SU-DHL-6 (cell line): ENCODE measurements at regions not wholly inside any gene's neighbourhood (a gene's known extent, or its start where the extent isn't known, plus 50 kb on each side); places are given as distances from the start of the nearest gene placed in this dataset.

Experiments used
- H2AFZ ChIP-seq: fragments of 200-600 bp; sonication (generic); 2 replicates; pipeline ENCODE4 v1.6.1; 2014; ENCODE audit warnings: low read depth, mild to moderate bottlenecking, moderate library complexity, mixed read lengths, antibody characterized with exemption, low read length; ENCODE audit not compliant: severe bottlenecking
- H3F3A ChIP-seq: fragments of 200-600 bp; shearing (Covaris generic); 2 replicates; pipeline ENCODE4 v1.6.0; 2016; ENCODE audit warnings: antibody characterized with exemption, mild to moderate bottlenecking; ENCODE audit not compliant: insufficient read depth
- H3K27ac ChIP-seq: fragments of 200-600 bp; sonication (generic); 2 replicates; pipeline ENCODE4 v1.5.1; 2016; ENCODE audit warnings: low read depth, mild to moderate bottlenecking, low read length, moderate library complexity, mixed read lengths
- H3K27me3 ChIP-seq: fragments of 200-600 bp; sonication (generic), shearing (Covaris generic); 2 replicates; pipeline ENCODE4 v1.6.0; 2014; ENCODE audit warnings: mild to moderate bottlenecking, low read length
- H3K36me3 ChIP-seq: fragments of 200-600 bp; sonication (generic); 2 replicates; pipeline ENCODE4 v1.6.1; 2014; ENCODE audit warnings: mild to moderate bottlenecking, low read length, mixed read lengths
- H3K4me2 ChIP-seq: fragments of 300-600, 200-600 bp; shearing (Covaris generic), sonication (generic); 2 replicates; pipeline ENCODE4 v1.6.0; 2014; ENCODE audit warnings: low read length, low read depth, mild to moderate bottlenecking; ENCODE audit not compliant: poor library complexity, severe bottlenecking
- H3K4me3 ChIP-seq: fragments of 200-600 bp; sonication (generic); 2 replicates; pipeline ENCODE4 v1.5.1; 2014; ENCODE audit warnings: antibody characterized with exemption, low read length, mild to moderate bottlenecking, mixed read lengths; ENCODE audit not compliant: insufficient read depth, poor library complexity, severe bottlenecking
- H3K79me2 ChIP-seq: fragments of 200-600 bp; sonication (generic); 2 replicates; pipeline ENCODE4 v1.6.1; 2014; ENCODE audit warnings: mild to moderate bottlenecking, low read length, moderate library complexity; ENCODE audit not compliant: insufficient read depth
- H3K9ac ChIP-seq: fragments of 200-600 bp; sonication (generic); 2 replicates; pipeline ENCODE4 v1.7.0; 2014; ENCODE audit warnings: mild to moderate bottlenecking, low read length
- H3K9me2 ChIP-seq: fragments of 200-600 bp; sonication (generic); replicated peaks from 2 replicates; pipeline ENCODE4 v1.6.1; 2014; ENCODE audit warnings: low read length; ENCODE audit not compliant: insufficient read depth
- H3K9me3 ChIP-seq: fragments of 200-600 bp; sonication (generic); 2 replicates; pipeline ENCODE4 v1.6.1; 2014; ENCODE audit warnings: low read length, mixed read lengths; ENCODE audit not compliant: insufficient read depth
- H4K20me1 ChIP-seq: fragments of 200-600 bp; sonication (generic); 2 replicates; pipeline ENCODE4 v1.6.1; 2014; ENCODE audit warnings: low read depth, mild to moderate bottlenecking, antibody characterized with exemption, low read length, moderate library complexity, mixed read lengths
- EZH2phosphoT487 ChIP-seq: fragments of 200-600 bp; sonication (generic), shearing (Covaris generic); conservative IDR thresholded peaks from 2 replicates; pipeline ENCODE4 v1.6.1; 2018; ENCODE audit warnings: mild to moderate bottlenecking, antibody characterized with exemption, low read length, moderate library complexity, mixed read lengths
- TF ChIP-seq, protein P1 (sequence below): fragments of 200-600 bp; sonication (generic); IDR thresholded peaks from one replicate; pipeline ENCODE4 v1.5.1; 2017; ENCODE audit warnings: antibody characterized with exemption, mild to moderate bottlenecking, low read length, moderate library complexity; ENCODE audit not compliant: insufficient read depth, poor library complexity, severe bottlenecking

DNA sequence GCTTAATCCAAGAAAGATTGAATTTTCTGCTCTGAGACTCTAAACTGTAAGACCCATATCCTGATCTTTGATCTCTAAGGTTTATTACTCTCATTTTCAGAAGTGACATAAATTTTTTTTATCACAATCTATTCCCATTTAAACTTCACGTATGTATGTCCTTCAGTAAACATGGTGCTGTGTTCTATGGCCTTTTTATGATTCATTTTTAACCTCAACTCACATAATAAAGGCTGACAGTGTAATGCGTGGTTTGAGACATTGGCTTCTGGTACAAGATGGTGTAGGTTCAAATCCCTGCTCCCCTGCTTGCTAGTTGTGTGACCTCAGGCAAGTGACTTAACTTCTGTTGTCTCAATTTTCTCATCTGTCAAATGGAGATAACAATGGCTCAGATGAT, 306.0 kb upstream of the AADAT start:
- no peaks in the 10 kb centered on the region for H4K20me1 ChIP-seq
- no peak overlapping the region for H2AFZ ChIP-seq
- H3K9me2 ChIP-seq: no peaks in the 10 kb centered on the region
- no peak overlapping the region for H3K9ac ChIP-seq
- H3K9me3 ChIP-seq: no peaks in the 10 kb centered on the region
- TF ChIP-seq, protein P1, sequence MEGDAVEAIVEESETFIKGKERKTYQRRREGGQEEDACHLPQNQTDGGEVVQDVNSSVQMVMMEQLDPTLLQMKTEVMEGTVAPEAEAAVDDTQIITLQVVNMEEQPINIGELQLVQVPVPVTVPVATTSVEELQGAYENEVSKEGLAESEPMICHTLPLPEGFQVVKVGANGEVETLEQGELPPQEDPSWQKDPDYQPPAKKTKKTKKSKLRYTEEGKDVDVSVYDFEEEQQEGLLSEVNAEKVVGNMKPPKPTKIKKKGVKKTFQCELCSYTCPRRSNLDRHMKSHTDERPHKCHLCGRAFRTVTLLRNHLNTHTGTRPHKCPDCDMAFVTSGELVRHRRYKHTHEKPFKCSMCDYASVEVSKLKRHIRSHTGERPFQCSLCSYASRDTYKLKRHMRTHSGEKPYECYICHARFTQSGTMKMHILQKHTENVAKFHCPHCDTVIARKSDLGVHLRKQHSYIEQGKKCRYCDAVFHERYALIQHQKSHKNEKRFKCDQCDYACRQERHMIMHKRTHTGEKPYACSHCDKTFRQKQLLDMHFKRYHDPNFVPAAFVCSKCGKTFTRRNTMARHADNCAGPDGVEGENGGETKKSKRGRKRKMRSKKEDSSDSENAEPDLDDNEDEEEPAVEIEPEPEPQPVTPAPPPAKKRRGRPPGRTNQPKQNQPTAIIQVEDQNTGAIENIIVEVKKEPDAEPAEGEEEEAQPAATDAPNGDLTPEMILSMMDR: no peak
- TF ChIP-seq EZH2phosphoT487: no peak
- no peaks in the 10 kb centered on the region for H3K36me3 ChIP-seq
- no peaks in the 10 kb centered on the region for H3K27me3 ChIP-seq
- H3K4me2 ChIP-seq: no peak overlapping the region
- H3K27ac ChIP-seq: no peak overlapping the region
- no peaks in the 10 kb centered on the region for H3F3A ChIP-seq
- H3K4me3 ChIP-seq: no peak overlapping the region
- no peaks in the 10 kb centered on the region for H3K79me2 ChIP-seq

DNA sequence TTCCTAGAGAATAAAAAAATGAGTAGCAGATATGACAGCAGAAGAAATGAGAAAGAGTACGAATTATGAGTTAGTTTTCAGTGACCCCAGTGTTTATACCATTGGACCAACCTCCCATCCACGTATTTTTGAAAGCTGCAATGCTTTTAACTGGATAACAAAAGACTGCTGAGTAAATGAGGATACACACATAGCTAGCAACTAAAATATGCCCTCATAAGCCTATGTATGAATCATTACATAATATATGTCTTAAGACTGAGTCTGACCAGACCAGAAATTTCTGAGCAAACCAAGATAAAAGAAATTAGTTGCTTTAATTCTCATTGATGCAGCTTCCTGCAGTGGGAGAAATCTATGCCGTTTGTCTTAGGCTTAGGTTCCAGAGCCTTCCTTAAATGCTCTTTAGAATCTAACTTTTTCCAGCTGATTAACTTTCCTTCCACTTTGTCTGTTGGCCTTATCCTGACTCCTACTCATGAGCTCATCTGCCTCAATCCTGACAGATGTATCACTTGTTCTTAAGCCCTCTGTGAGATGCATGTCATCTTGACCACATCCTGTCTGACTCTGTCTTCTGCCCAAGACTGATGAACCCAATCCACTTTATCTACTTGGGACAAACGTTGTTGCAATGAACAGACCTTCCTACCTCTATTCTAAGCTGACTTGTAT, 301.4 kb upstream of the AADAT start:
- H3K9me3 ChIP-seq: no peaks in the 10 kb centered on the region
- no peak overlapping the region for H3K9ac ChIP-seq
- H3K36me3 ChIP-seq: no peaks in the 10 kb centered on the region
- H3K9me2 ChIP-seq: no peaks in the 10 kb centered on the region
- TF ChIP-seq, protein P1: no peak
- no peaks in the 10 kb centered on the region for H3K79me2 ChIP-seq
- no peak overlapping the region for H3K4me2 ChIP-seq
- no peak overlapping the region for H3K27ac ChIP-seq
- no peaks in the 10 kb centered on the region for H3F3A ChIP-seq
- H3K4me3 ChIP-seq: no peak overlapping the region
- H4K20me1 ChIP-seq: no peaks in the 10 kb centered on the region
- no peaks in the 10 kb centered on the region for H3K27me3 ChIP-seq
- H2AFZ ChIP-seq: no peak overlapping the region

DNA sequence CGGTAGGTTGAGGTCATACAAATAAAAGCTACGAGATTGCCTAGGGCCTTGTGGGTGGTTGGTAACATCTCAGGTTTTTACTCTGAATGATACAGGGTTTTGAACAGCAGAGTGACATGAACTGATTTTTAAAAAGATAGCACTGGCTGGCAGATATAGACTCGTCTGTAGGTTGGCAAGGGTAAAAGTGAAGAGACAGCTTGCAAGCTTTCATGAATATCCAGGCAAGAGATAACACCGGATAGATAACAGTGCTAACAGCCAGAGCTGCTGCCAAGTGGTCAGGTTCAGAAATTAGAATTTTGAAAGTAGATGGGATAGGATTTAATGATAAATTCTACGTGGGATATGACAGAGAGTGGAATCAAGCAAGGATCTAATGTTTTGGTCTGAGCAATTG, 299.7 kb upstream of the AADAT start:
- no peaks in the 10 kb centered on the region for H3F3A ChIP-seq
- no peak overlapping the region for H2AFZ ChIP-seq
- H3K9me2 ChIP-seq: no peaks in the 10 kb centered on the region
- no peaks in the 10 kb centered on the region for H3K27me3 ChIP-seq
- H3K79me2 ChIP-seq: no peaks in the 10 kb centered on the region
- H3K27ac ChIP-seq: no peak overlapping the region
- no peak for TF ChIP-seq EZH2phosphoT487
- H3K9ac ChIP-seq: no peak overlapping the region
- no peaks in the 10 kb centered on the region for H3K36me3 ChIP-seq
- no peaks in the 10 kb centered on the region for H3K9me3 ChIP-seq
- no peaks in the 10 kb centered on the region for H4K20me1 ChIP-seq
- no peak overlapping the region for H3K4me3 ChIP-seq
- no peak overlapping the region for H3K4me2 ChIP-seq

DNA sequence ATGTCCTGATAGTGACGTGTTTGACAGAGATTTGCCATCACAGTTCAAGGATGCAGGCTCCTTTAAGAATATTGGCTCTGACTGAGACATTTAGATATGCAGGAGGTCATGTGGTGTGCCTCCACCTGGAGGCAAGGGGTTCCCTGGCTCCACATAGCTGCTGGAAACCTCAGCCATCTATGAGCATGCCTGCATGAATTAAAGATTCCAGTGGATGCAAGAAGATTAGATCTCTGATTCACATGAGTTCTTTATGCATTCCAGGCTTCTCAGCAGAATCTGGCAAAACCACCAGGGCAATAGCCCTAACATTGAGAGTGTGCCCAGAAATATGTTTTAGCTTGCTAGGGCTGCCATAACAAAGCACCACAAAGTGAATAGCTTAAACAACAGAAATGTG, 298.5 kb upstream of the AADAT start:
- Histone ChIP-seq H3K79me2 (no peaks in the 10 kb centered on the region), H3K9me3 (no peaks in the 10 kb centered on the region), H3K36me3 (no peaks in the 10 kb centered on the region), H4K20me1 (no peaks in the 10 kb centered on the region), H3K4me3 (no peak overlapping the region), H3K4me2 (no peak overlapping the region), H3F3A (no peaks in the 10 kb centered on the region), H3K27ac (no peak overlapping the region), H2AFZ (no peak overlapping the region), H3K27me3 (no peaks in the 10 kb centered on the region), H3K9ac (no peak overlapping the region), H3K9me2 (no peaks in the 10 kb centered on the region)
- TF ChIP-seq EZH2phosphoT487: no peak
- TF ChIP-seq, protein P1: no peak
